H9 (cell line): ENCODE measurements at regions not wholly inside any gene's neighbourhood (a gene's known extent, or its start where the extent isn't known, plus 50 kb on each side); places are given as distances from the start of the nearest gene placed in this dataset.

ENCODE experiments used
- DNase-seq: peaks from one replicate; pipeline ENCODE4 v3.0.0-alpha.2; 2017
- H2AFZ ChIP-seq: one replicate; pipeline ENCODE4 v1.6.1; 2013; ENCODE audit warnings: mild to moderate bottlenecking, low read length, control low read depth, moderate library complexity
- H2AK5ac ChIP-seq: 2 replicates; pipeline ENCODE4 v1.6.1; 2013; ENCODE audit warnings: low read length, control low read depth, mixed read lengths; ENCODE audit not compliant: insufficient read length
- H2BK120ac ChIP-seq: one replicate; pipeline ENCODE4 v1.6.1; 2013; ENCODE audit warnings: low read depth, mild to moderate bottlenecking, low read length, control low read depth, inconsistent platforms; ENCODE audit not compliant: poor library complexity, severe bottlenecking
- H2BK12ac ChIP-seq: 2 replicates; pipeline ENCODE4 v1.6.1; 2013; ENCODE audit warnings: low read length, control low read depth, mixed read lengths, low read depth; ENCODE audit not compliant: insufficient read length
- H2BK15ac ChIP-seq: 2 replicates; pipeline ENCODE4 v1.6.1; 2013; ENCODE audit warnings: low read depth, low read length, control low read depth
- H2BK20ac ChIP-seq: one replicate; pipeline ENCODE4 v1.6.1; 2013; ENCODE audit warnings: low read depth, mild to moderate bottlenecking, low read length, control low read depth, inconsistent platforms; ENCODE audit not compliant: poor library complexity, severe bottlenecking
- H2BK5ac ChIP-seq: 2 replicates; pipeline ENCODE4 v1.6.1; 2013; ENCODE audit warnings: low read length, control low read depth, mixed read lengths; ENCODE audit not compliant: insufficient read length
- H3K14ac ChIP-seq: 2 replicates; pipeline ENCODE4 v1.6.1; 2013; ENCODE audit warnings: low read length, control low read depth; ENCODE audit not compliant: insufficient read depth
- H3K18ac ChIP-seq: 2 replicates; pipeline ENCODE4 v1.6.1; 2013; ENCODE audit warnings: low read depth, mild to moderate bottlenecking, mixed read lengths, low read length, control low read depth; ENCODE audit not compliant: insufficient read length
- H3K23ac ChIP-seq: 2 replicates; pipeline ENCODE4 v1.6.1; 2013; ENCODE audit warnings: low read length, control low read depth, mixed read lengths, low read depth; ENCODE audit not compliant: insufficient read length
- H3K23me2 ChIP-seq: 2 replicates; pipeline ENCODE4 v1.6.1; 2013; ENCODE audit warnings: low read depth, mild to moderate bottlenecking, mixed read lengths, low read length, control low read depth; ENCODE audit not compliant: insufficient read length, poor library complexity, severe bottlenecking
- H3K27ac ChIP-seq: 2 replicates; pipeline ENCODE4 v1.5.1; 2013; ENCODE audit warnings: low read length, control low read depth, mixed read lengths, low read depth; ENCODE audit not compliant: insufficient read length
- H3K27me3 ChIP-seq: 2 replicates; pipeline ENCODE4 v1.6.1; 2013; ENCODE audit warnings: low read length, control low read depth, inconsistent platforms; ENCODE audit not compliant: insufficient read depth
- H3K4ac ChIP-seq: 2 replicates; pipeline ENCODE4 v1.6.1; 2013; ENCODE audit warnings: low read depth, mild to moderate bottlenecking, control low read depth, inconsistent platforms, low read length, moderate library complexity
- H3K4me1 ChIP-seq: 2 replicates; pipeline ENCODE4 v1.6.1; 2013; ENCODE audit warnings: low read length, control low read depth, inconsistent platforms; ENCODE audit not compliant: insufficient read depth
- H3K4me2 ChIP-seq: 2 replicates; pipeline ENCODE4 v1.6.1; 2013; ENCODE audit warnings: low read length, control low read depth, mixed read lengths; ENCODE audit not compliant: insufficient read length, insufficient read depth
- H3K56ac ChIP-seq: 2 replicates; pipeline ENCODE4 v1.6.1; 2013; ENCODE audit warnings: low read depth, mild to moderate bottlenecking, mixed read lengths, low read length, control low read depth; ENCODE audit not compliant: insufficient read length
- H3K79me1 ChIP-seq: 2 replicates; pipeline ENCODE4 v1.6.1; 2013; ENCODE audit warnings: low read depth, mild to moderate bottlenecking, moderate library complexity, low read length, control low read depth, inconsistent platforms; ENCODE audit not compliant: insufficient read depth, poor library complexity, severe bottlenecking
- H3K79me2 ChIP-seq: 2 replicates; pipeline ENCODE4 v1.6.1; 2013; ENCODE audit warnings: low read length, control low read depth, inconsistent platforms; ENCODE audit not compliant: insufficient read depth
- H3K9ac ChIP-seq: 2 replicates; pipeline ENCODE4 v1.6.1; 2013; ENCODE audit warnings: low read length, control low read depth, mixed read lengths; ENCODE audit not compliant: insufficient read length; ENCODE audit errors: extremely low read depth
- H3K9me3 ChIP-seq: one replicate; pipeline ENCODE4 v1.6.1; 2013; ENCODE audit warnings: low read depth, low read length, inconsistent platforms; ENCODE audit not compliant: control insufficient read depth
- H3T11ph ChIP-seq: one replicate; pipeline ENCODE4 v1.6.1; 2013; ENCODE audit warnings: mild to moderate bottlenecking, low read length, control low read depth, inconsistent platforms
- H4K20me1 ChIP-seq: one replicate; pipeline ENCODE4 v1.6.1; 2013; ENCODE audit not compliant: control insufficient read depth, insufficient read length, insufficient read depth
- H4K5ac ChIP-seq: 2 replicates; pipeline ENCODE4 v1.6.1; 2013; ENCODE audit warnings: low read depth, mild to moderate bottlenecking, mixed read lengths, low read length, control low read depth; ENCODE audit not compliant: insufficient read length
- H4K8ac ChIP-seq: replicated peaks from 2 replicates; pipeline ENCODE4 v1.6.1; 2013; ENCODE audit warnings: low read length, control low read depth, mixed read lengths, low read depth; ENCODE audit not compliant: insufficient read length
- H4K91ac ChIP-seq: 2 replicates; pipeline ENCODE4 v1.6.1; 2013; ENCODE audit warnings: low read depth, mild to moderate bottlenecking, moderate library complexity, mixed read lengths, low read length, control low read depth; ENCODE audit not compliant: insufficient read length
- H3K27ac Mint-ChIP-seq, 3 experiments: 2 replicates in 2 of 3; 3 replicates in 1 of 3; pipeline ENCODE4 v1.8.0; 2020 to 2021; ENCODE audit warnings: mixed read lengths in 3 of 3, mild to moderate bottlenecking in 1 of 3, moderate library complexity in 1 of 3
- H3K27me3 Mint-ChIP-seq: 2 replicates; pipeline ENCODE4 v1.8.0; 2021; ENCODE audit warnings: low read depth, mild to moderate bottlenecking, moderate library complexity, mixed read lengths
- H3K36me3 Mint-ChIP-seq, 3 experiments: 2 replicates in 2 of 3; 3 replicates in 1 of 3; pipeline ENCODE4 v1.8.0; 2020 to 2021; ENCODE audit warnings: low read depth in 3 of 3, mixed read lengths in 3 of 3; ENCODE audit not compliant: insufficient read depth in 1 of 3
- H3K4me1 Mint-ChIP-seq, 2 experiments: 2 replicates each; pipeline ENCODE4 v1.8.0; 2020; ENCODE audit warnings: mixed read lengths in 2 of 2
- H3K4me3 Mint-ChIP-seq, 2 experiments: 2 replicates in 1 of 2; 3 replicates in 1 of 2; pipeline ENCODE4 v1.8.0; 2020 to 2021; ENCODE audit warnings: mild to moderate bottlenecking in 2 of 2, mixed read lengths in 2 of 2, moderate library complexity in 1 of 2
- H3K9me3 Mint-ChIP-seq, 2 experiments: 2 replicates in 1 of 2; 3 replicates in 1 of 2; pipeline ENCODE4 v1.8.0; 2020; ENCODE audit warnings: mild to moderate bottlenecking in 2 of 2, mixed read lengths in 2 of 2, moderate library complexity in 1 of 2
- CTCF ChIP-seq: fragments of 200-600 bp; sonication (generic); conservative IDR thresholded peaks from 3 replicates; pipeline ENCODE4 v1.8.0; 2021; ENCODE audit warnings: antibody characterized with exemption, mild to moderate bottlenecking
- WGBS: extraction: QIAGEN DNeasy Blood & Tissue Kit; methylation state at CpG from one replicate; pipeline ENCODE4 v1.1.7; 2013; ENCODE audit warnings: missing lambda C conversion rate, low lambda C conversion rate, mixed read lengths; ENCODE audit not compliant: insufficient read length; ENCODE audit errors: extremely low coverage; 5-methylcytosine and 5-hydroxymethylcytosine counted together

DNA sequence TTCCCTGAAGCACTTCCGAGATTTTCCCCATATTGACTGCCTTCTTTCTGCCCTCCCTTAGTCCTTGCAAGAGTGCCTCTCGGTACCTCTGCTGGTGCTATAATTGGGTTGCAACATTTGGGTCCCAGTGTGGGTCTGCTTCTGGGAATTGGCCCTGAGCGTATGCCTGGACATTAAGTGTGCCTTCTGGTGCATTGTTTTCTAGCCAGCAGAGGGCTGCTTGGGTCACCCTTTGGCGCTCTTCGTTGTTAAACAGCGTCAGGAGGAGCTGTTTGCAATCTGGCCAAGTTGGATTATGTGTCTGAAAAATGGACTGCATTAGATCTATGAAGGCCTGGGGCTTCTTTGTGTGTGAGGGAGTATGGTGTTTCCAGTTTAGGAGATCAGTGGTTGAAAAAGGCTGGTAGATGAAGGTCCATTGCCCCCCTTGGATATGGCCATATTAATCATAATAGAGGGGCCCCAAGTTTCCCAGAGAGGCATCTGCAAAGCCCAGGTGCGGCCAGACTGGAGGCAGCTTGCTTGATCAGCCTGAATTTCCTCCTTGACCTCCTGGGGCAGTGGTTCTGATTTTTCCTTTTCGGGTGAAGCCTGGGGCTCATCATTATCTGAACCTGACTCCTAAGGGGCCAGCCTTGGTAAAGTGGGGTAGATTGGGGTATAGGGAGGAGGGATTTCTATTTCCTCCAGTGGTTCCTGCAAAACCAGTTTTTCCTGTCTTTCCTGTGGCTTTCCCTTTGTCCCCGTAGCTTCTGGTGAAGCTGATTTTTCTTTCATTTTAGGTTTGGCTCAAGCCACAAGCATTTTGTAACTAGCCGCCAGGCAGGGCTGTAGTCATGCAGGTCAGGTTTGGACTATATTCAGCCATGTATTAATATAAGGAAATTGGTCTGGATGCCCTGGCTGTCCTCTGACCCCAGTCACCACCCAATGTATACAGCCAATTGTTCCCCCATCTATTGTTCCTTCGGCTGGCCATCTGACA lies 85.4 kb upstream of the GPR6 start:
- H4K5ac ChIP-seq, result no peak overlapping the region
- no peak overlapping the region for H3K56ac ChIP-seq
- H2BK120ac ChIP-seq, result no peak overlapping the region
- no CpG with 5 or more reads among the region's 11 CpGs for WGBS
- Mint-ChIP-seq H3K9me3 (peaks cover 28 to 30% of the 10 kb centered on the region in 2 experiments), H3K27ac (peak overlapping the region; percentile 85 to 97 (median 97); a peak in 6 of 7 replicates), H3K27me3 (peaks cover 10% of the 10 kb centered on the region), H3K36me3 (peaks cover 25 to 36% (median 25%) of the 10 kb centered on the region in 3 experiments), H3K4me1 (peaks cover 47 to 51% of the 10 kb centered on the region in 2 experiments), H3K4me3 (peak overlapping the region in 1 of 2 experiments; percentile 41; a peak in 1 of 5 replicates)
- H4K8ac ChIP-seq, result no peak overlapping the region
- H4K20me1 ChIP-seq, result no peaks in the 10 kb centered on the region
- H2AK5ac ChIP-seq, result no peak overlapping the region
- no peak overlapping the region for H2BK12ac ChIP-seq
- H3K9ac ChIP-seq, result no peak overlapping the region
- H3K14ac ChIP-seq, result no peak overlapping the region
- no peak overlapping the region for H3T11ph ChIP-seq
- H3K18ac ChIP-seq, result peak overlapping the region; percentile 26
- no peak overlapping the region for H2BK15ac ChIP-seq
- H3K27me3 ChIP-seq, result no peaks in the 10 kb centered on the region; the same call in 1 of the 2 replicates
- H3K79me1 ChIP-seq, result no peaks in the 10 kb centered on the region
- 0 out of 2 replicates have a peak, but pooled peaks cover 4% of the 10 kb centered on the region for H3K4me1 ChIP-seq
- H3K4me2 ChIP-seq, result no peak overlapping the region
- DNase-seq, result peak; percentile 52
- TF ChIP-seq CTCF, result peak; percentile 31; the same call in 1 of the 3 replicates
- peak overlapping the region; percentile 33 for H2BK5ac ChIP-seq
- H2BK20ac ChIP-seq, result no peak overlapping the region
- H3K4ac ChIP-seq, result no peak overlapping the region
- no peaks in the 10 kb centered on the region for H3K79me2 ChIP-seq
- peaks cover 18% of the 10 kb centered on the region for H3K9me3 ChIP-seq
- no peak overlapping the region for H4K91ac ChIP-seq
- H2AFZ ChIP-seq, result no peak overlapping the region
- H3K23me2 ChIP-seq, result no peaks in the 10 kb centered on the region
- H3K27ac ChIP-seq, result no peak overlapping the region
- no peak overlapping the region for H3K23ac ChIP-seq
